HG02763 (cell line): ENCODE measurements at regions not wholly inside any gene's neighbourhood (a gene's known extent, or its start where the extent isn't known, plus 50 kb on each side); places are given as distances from the start of the nearest gene placed in this dataset.
"Not testable (repeated sequence)": the region's sequence is repeated elsewhere in the genome, so short reads cannot be mapped to it uniquely, and the experiment has no call there.

Source experiments
- ATAC-seq: cut with Tn5 transposase; IDR thresholded peaks from one replicate; pipeline ENCODE4 v1.9.1; 2021; ENCODE audit warnings: mild to moderate bottlenecking, moderate library complexity; ENCODE audit not compliant: unreplicated experiment

DNA sequence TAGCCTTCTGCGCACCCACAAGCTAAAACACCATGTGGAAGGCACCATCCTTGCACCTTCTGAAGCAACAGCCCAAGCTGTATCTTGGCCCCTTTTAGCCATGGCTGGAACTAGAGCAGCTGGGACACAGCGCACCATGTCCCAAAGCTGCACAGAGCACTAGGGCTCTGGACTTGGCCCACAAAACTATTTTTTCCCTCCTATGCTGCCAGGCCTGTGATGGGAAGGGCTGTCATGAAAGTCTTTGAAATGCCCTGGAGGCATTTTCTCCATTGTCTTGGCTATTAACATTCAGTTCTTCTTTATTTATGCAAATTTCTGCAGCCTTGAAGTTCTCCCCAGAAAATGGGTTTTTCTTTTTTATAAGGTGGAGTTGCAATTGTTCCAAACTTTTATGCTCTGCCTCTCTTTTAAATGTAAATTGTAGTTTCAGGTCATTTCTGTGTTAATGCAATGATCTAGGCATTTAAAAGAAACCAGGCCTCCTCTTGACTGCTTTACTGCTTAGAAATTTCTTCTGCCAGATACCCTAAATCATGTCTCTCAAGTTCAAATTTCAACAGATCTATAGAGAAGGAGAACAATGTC is 996.3 kb downstream of the TAF11L14 start:
- ATAC-seq: no peak

- no peak for ATAC-seq
Observed at GRCh38 chr5:18652404-18653215, 1018.4 kb downstream of the TAF11L14 start.

- ATAC-seq: peak; percentile 90
Observed at GRCh38 chr5:18653216-18653752, 1019.0 kb downstream of the TAF11L14 start.

DNA sequence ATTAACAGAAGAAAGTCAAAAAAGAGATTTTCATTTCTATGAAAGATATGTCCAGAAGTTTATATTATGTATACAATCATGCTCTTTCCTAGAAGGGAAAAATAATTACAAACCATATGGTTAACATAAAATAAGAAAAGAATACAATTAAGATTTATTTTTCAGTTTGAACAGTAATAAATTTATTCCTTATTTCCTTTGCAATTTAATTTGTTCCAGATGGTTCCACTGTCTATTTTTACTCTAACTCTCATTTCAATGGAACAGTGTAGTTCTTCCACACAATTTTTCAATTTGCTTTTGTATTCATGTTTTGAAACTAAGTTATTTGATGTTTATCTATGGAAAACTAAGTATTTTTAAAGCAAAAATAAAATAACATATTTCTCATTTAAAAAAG is 1026.3 kb downstream of the TAF11L14 start:
- ATAC-seq: no peak

DNA sequence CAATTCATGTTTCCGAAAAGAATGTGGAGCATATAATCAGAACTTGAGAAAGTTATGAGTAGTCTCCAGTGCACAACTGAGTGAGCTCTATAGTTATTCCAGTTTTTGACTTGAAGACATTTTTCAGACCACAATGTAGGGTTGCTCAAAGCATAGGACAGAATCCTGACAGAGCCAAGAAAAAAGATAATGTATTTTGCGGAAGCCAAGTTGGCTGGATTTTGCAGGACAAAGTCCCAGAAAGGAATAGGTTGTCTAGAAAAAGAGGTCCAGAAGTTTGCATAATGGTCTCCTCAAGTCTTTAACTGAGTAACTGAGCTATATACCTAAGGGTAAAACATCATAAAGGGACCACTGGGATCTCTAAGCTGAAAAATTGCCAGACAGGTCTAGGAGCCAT is 1028.0 kb downstream of the TAF11L14 start:
- no peak for ATAC-seq

GRCh38 chr5:18674212-18674611 is 1040.0 kb downstream of the TAF11L14 start:
- ATAC-seq: not testable (repeated sequence)

DNA sequence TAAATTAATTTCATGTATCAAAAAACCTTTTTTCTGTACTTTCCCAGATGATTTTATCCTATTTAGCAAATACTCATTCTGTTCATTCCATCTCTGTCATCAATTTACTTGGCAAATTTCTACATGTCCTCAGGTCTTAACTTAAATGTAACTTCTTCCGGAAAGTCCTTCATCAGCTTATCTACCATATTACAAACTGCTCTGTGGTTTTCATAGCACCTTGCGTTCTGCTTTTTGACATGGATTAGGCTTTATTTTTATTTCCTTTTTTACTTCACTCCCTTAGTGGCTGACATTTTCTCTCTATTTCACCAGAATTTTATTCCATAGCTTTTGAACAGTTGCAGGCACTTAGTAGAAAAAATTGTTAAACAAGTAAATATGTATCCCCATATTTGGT is 1040.8 kb downstream of the TAF11L14 start:
- no peak for ATAC-seq

DNA sequence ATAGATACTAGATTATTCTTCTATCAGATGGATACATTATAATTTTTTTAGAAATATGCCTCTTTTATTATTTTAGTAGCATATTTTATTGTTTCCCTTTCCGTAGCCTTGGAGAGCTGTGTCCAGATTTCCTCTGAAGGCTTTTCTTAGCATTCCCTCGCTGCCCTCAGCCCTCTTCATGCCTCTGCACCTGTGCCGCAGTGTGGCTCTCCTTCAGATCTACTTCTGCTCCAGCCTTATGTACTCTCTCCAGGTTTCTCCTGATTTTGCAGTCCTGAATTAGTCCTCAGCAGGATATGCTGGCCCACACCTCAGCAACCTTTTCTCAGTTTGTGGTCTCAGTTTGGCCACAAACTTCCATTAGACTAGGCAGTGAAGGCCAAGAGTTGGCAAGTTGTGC is 1052.0 kb downstream of the TAF11L14 start:
- ATAC-seq: no peak

GRCh38 chr5:18687429-18687828 is 1053.2 kb downstream of the TAF11L14 start:
- no peak for ATAC-seq

DNA sequence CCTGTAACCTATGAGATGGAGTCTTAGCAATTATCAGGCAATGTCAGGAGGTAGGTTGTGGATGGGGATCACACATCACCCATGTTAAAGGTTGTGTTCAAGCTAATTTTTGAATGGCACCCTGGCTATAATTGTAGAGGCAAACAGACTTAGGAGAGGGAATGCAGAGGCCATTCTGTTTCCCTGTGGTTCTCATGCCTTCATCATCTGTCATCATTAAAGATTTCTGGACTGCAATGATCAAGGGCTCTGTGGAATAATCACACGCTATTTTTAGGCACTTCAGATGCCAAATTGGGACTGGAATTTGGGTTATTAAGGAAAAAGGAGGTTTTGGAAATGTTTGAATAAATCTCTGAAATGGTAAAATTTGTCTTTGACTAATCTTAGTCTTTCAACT is 1065.4 kb downstream of the TAF11L14 start:
- ATAC-seq: no peak

DNA sequence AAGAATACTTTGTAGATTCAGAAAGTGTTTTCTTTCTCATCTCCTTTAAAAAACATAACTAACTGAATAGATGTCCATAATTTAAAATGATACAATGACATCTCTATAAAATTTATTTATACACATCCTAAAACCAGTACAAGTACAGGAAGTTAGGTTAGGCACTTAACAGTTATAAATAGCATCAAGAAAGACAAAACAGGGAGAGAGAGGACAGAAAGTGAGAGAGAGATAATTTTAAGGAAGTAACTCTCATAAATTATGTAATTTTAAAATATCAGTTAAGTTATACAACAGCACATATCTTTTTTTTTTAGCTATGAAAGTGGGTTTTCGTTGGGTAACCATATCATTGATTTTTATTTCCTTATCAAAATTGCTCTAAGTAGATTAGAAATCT is 1068.6 kb downstream of the TAF11L14 start:
- no peak for ATAC-seq

- ATAC-seq: no peak
Observed at GRCh38 chr5:18712936-18713485, 1078.8 kb downstream of the TAF11L14 start.

DNA sequence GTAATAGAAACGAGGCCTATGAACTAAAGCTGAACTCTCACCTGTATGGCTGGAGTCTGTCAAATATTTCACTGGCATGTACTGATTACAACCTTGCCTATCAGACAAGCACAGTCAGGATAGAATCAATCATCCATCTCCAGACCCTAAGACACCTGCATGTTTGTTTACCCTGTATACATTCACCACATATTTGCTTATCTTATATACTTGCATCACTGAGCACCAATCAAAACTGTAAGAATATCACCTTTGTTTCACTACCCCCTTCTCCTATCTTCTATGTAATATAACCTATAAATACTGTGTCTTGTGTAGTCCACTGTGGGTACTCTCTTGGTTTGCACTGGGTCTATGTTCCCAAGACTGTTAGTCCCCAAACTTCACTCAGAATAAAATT is 1085.7 kb downstream of the TAF11L14 start:
- no peak for ATAC-seq

- no peak for ATAC-seq
Observed at GRCh38 chr5:18732556-18733479, 1098.6 kb downstream of the TAF11L14 start.

GRCh38 chr5:18736051-18736398 is 1101.8 kb downstream of the TAF11L14 start:
- no peak for ATAC-seq

DNA sequence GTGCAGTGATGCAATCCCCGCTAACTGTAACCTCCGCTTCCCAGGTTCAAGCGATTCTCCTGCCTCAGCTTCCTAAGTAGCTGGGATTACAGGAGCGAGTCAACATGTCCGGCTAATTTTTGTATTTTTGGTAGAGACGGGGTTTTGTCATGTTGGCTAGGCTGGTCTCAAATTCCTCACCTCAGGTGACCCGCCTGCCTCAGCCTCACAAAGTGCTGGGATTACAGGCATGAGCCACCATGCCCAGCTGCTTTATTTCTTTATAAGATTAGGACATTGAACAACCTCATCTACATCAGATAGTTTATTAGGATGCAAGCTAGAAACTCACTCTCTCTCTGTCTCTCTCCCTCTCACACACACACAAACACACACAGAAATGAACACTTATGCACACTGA is 1102.5 kb downstream of the TAF11L14 start:
- ATAC-seq: not testable (repeated sequence)

GRCh38 chr5:18740301-18740700 is 1106.0 kb downstream of the TAF11L14 start:
- no peak for ATAC-seq

- ATAC-seq: no peak
Observed at GRCh38 chr5:18742830-18743229, 1108.6 kb downstream of the TAF11L14 start.

- ATAC-seq: no peak
Observed at GRCh38 chr5:18744441-18744840, 1110.2 kb downstream of the TAF11L14 start.

GRCh38 chr5:18745042-18745987 is 1111.1 kb downstream of the TAF11L14 start:
- ATAC-seq: peak; percentile 29
